Activated naive CD4-positive, alpha-beta T cell (primary cell): ENCODE measurements at regions not wholly inside any gene's neighbourhood (a gene's known extent, or its start where the extent isn't known, plus 50 kb on each side); places are given as distances from the start of the nearest gene placed in this dataset.
"Not testable (repeated sequence)": the region's sequence is repeated elsewhere in the genome, so short reads cannot be mapped to it uniquely, and the experiment has no call there.

ENCODE experiments used
- DNase-seq, 4 experiments: peaks; one replicate each; lab custom pipeline; 2025; lab: John Stamatoyannopoulos, UW

GRCh38 chr13:90686442-90686841 is 661.0 kb upstream of the MIR17HG start:
- DNase-seq = no peak

GRCh38 chr13:90689111-90689510 is 658.4 kb upstream of the MIR17HG start:
- DNase-seq = no peak

GRCh38 chr13:90690458-90691080 is 656.9 kb upstream of the MIR17HG start:
- DNase-seq = no peak

GRCh38 chr13:90696254-90696653 is 651.2 kb upstream of the MIR17HG start:
- DNase-seq = no peak

- no peak for DNase-seq
Observed at GRCh38 chr13:90696656-90697055, 650.8 kb upstream of the MIR17HG start.

- DNase-seq = no peak
Observed at GRCh38 chr13:90700340-90700739, 647.1 kb upstream of the MIR17HG start.

GRCh38 chr13:90701264-90701663 is 646.2 kb upstream of the MIR17HG start:
- DNase-seq = no peak

- DNase-seq = no peak
Observed at GRCh38 chr13:90702050-90702449, 645.4 kb upstream of the MIR17HG start.

GRCh38 chr13:90706631-90707030 is 640.9 kb upstream of the MIR17HG start:
- DNase-seq = no peak

GRCh38 chr13:90708128-90708527 is 639.4 kb upstream of the MIR17HG start:
- DNase-seq = no peak

GRCh38 chr13:90709319-90709718 is 638.2 kb upstream of the MIR17HG start:
- no peak for DNase-seq

GRCh38 chr13:90710164-90710759 is 637.2 kb upstream of the MIR17HG start:
- DNase-seq = no peak

- DNase-seq = no peak
Observed at GRCh38 chr13:90713441-90714133, 633.9 kb upstream of the MIR17HG start.

GRCh38 chr13:90715485-90715884 is 632.0 kb upstream of the MIR17HG start:
- no peak for DNase-seq

- no peak for DNase-seq
Observed at GRCh38 chr13:90717451-90717936, 630.0 kb upstream of the MIR17HG start.

- no peak for DNase-seq
Observed at GRCh38 chr13:90719461-90719860, 628.0 kb upstream of the MIR17HG start.

GRCh38 chr13:90721937-90722336 is 625.5 kb upstream of the MIR17HG start:
- DNase-seq = no peak

- DNase-seq = no peak
Observed at GRCh38 chr13:90723381-90723780, 624.1 kb upstream of the MIR17HG start.

- no peak for DNase-seq
Observed at GRCh38 chr13:90726375-90726774, 621.1 kb upstream of the MIR17HG start.

- no peak for DNase-seq
Observed at GRCh38 chr13:90732049-90732448, 615.4 kb upstream of the MIR17HG start.

- DNase-seq = not testable (repeated sequence)
Observed at GRCh38 chr13:90734497-90734896, 613.0 kb upstream of the MIR17HG start.

- DNase-seq = no peak
Observed at GRCh38 chr13:90738881-90739280, 608.6 kb upstream of the MIR17HG start.

GRCh38 chr13:90740099-90740498 is 607.4 kb upstream of the MIR17HG start:
- DNase-seq = no peak
